ENCODE measurements at regions not wholly inside any gene's neighbourhood (a gene's known extent, or its start where the extent isn't known, plus 50 kb on each side); places are given as distances from the start of the nearest gene placed in this dataset.
"Not testable (repeated sequence)": the region's sequence is repeated elsewhere in the genome, so short reads cannot be mapped to it uniquely, and the experiment has no call there.

GRCh38 chr9:80692751-80693150, 996.6 kb downstream of the TLE1 start:
- DNase-seq: no peak

- DNase-seq: no peak
These were observed 998.1 kb downstream of the TLE1 start for GRCh38 chr9:80691229-80691628.

GRCh38 chr9:80690349-80690939, 998.9 kb downstream of the TLE1 start:
- DNase-seq: no peak

GRCh38 chr9:80679916-80680315, 1009.4 kb downstream of the TLE1 start:
- DNase-seq: no peak

GRCh38 chr9:80678906-80679305, 1010.4 kb downstream of the TLE1 start:
- no peak for DNase-seq

GRCh38 chr9:80673496-80673895, 1015.9 kb downstream of the TLE1 start:
- DNase-seq: no peak

- no peak for DNase-seq
These were observed 1023.9 kb downstream of the TLE1 start for GRCh38 chr9:80665479-80665878.

- DNase-seq: peak; percentile 21 to 40
These were observed 1024.8 kb downstream of the TLE1 start for GRCh38 chr9:80664327-80665210.

GRCh38 chr9:80659751-80660150, 1029.6 kb downstream of the TLE1 start:
- not testable (repeated sequence) for DNase-seq

- no peak for DNase-seq
These were observed 1038.3 kb downstream of the TLE1 start for GRCh38 chr9:80651044-80651443.

GRCh38 chr9:80649496-80649895, 1039.9 kb downstream of the TLE1 start:
- no peak for DNase-seq

GRCh38 chr9:80649001-80649420, 1040.3 kb downstream of the TLE1 start:
- no peak for DNase-seq

GRCh38 chr9:80648336-80648735, 1041.0 kb downstream of the TLE1 start:
- DNase-seq: no peak

GRCh38 chr9:80646211-80646610, 1043.1 kb downstream of the TLE1 start:
- no peak for DNase-seq

GRCh38 chr9:80644044-80644443, 1045.3 kb downstream of the TLE1 start:
- DNase-seq: no peak

GRCh38 chr9:80635065-80635464, 1054.3 kb downstream of the TLE1 start:
- DNase-seq: no peak

GRCh38 chr9:80632041-80632440, 1057.3 kb downstream of the TLE1 start:
- DNase-seq: no peak

GRCh38 chr9:80622508-80622907, 1050.7 kb downstream of the TLE4 start:
- no peak for DNase-seq

- DNase-seq: no peak
These were observed 1047.6 kb downstream of the TLE4 start for GRCh38 chr9:80619356-80619755.

- DNase-seq: no peak
These were observed 1044.2 kb downstream of the TLE4 start for GRCh38 chr9:80615964-80616363.

- DNase-seq: no peak
These were observed 1034.0 kb downstream of the TLE4 start for GRCh38 chr9:80605793-80606192.

- no peak for DNase-seq
These were observed 1033.4 kb downstream of the TLE4 start for GRCh38 chr9:80605129-80605528.

GRCh38 chr9:80602291-80602690, 1030.5 kb downstream of the TLE4 start:
- DNase-seq: no peak

GRCh38 chr9:80596579-80596978, 1024.8 kb downstream of the TLE4 start:
- DNase-seq: no peak
